ENCODE measurements at regions not wholly inside any gene's neighbourhood (a gene's known extent, or its start where the extent isn't known, plus 50 kb on each side); places are given as distances from the start of the nearest gene placed in this dataset.
"Not testable (repeated sequence)": the region's sequence is repeated elsewhere in the genome, so short reads cannot be mapped to it uniquely, and the experiment has no call there.

GRCh38 chr2:87568554-87569278 is 179.2 kb upstream of the PLGLB2 start:
- TF ChIP-seq POLR2AphosphoS5 (IDR thresholded peaks at IDR 0.05); CTCF (IDR thresholded peaks at IDR 0.05 in 8 of 11, conservative IDR thresholded peaks at IDR 0.05 in 3 of 11): not testable (repeated sequence)

Measured in spleen (tissue), 7 donors.